Neural cell (in vitro differentiated cells): ENCODE measurements at regions not wholly inside any gene's neighbourhood (a gene's known extent, or its start where the extent isn't known, plus 50 kb on each side); places are given as distances from the start of the nearest gene placed in this dataset.

Source experiments
- H2AFZ ChIP-seq: fragments of 200-600, 300-800 bp; sonication (generic), shearing (Covaris generic); 2 replicates; pipeline ENCODE4 v1.6.0; 2014; ENCODE audit warnings: low read depth, mild to moderate bottlenecking, antibody characterized with exemption, low read length, moderate library complexity
- H3F3A ChIP-seq: fragments of 200-600 bp; shearing (Covaris generic); 2 replicates; pipeline ENCODE4 v1.6.1; 2016; ENCODE audit warnings: mild to moderate bottlenecking, moderate library complexity, mixed read lengths, antibody characterized with exemption, low read length; ENCODE audit not compliant: insufficient read depth, poor library complexity, severe bottlenecking
- H3K27ac ChIP-seq: fragments of 200-600, 300-800 bp; sonication (generic), shearing (Covaris generic); 2 replicates; pipeline ENCODE4 v1.5.1; 2014; ENCODE audit warnings: mild to moderate bottlenecking, low read length, moderate library complexity
- H3K27me3 ChIP-seq: fragments of 300-800, 200-600 bp; sonication (generic), shearing (Covaris generic); 2 replicates; pipeline ENCODE4 v1.6.0; 2014; ENCODE audit warnings: mild to moderate bottlenecking, low read depth, low read length, moderate library complexity; ENCODE audit not compliant: insufficient read depth
- H3K36me3 ChIP-seq: fragments of 300-800, 200-600 bp; sonication (generic), shearing (Covaris generic); 2 replicates; pipeline ENCODE4 v1.5.1; 2014; ENCODE audit warnings: mild to moderate bottlenecking, antibody characterized with exemption, low read length, moderate library complexity; ENCODE audit not compliant: insufficient read depth
- H3K4me2 ChIP-seq: fragments of 300-800, 200-600 bp; sonication (generic), shearing (Covaris generic); 2 replicates; pipeline ENCODE4 v1.6.0; 2014; ENCODE audit warnings: mild to moderate bottlenecking, low read length
- H3K4me3 ChIP-seq: fragments of 300-800, 200-600 bp; sonication (generic), shearing (Covaris generic); 2 replicates; pipeline ENCODE4 v1.5.1; 2014; ENCODE audit warnings: mild to moderate bottlenecking, low read length, moderate library complexity
- H3K79me2 ChIP-seq: fragments of 200-600 bp; shearing (Covaris generic); replicated peaks from 2 replicates; pipeline ENCODE4 v1.6.0; 2014; ENCODE audit warnings: mild to moderate bottlenecking, low read length, moderate library complexity; ENCODE audit not compliant: insufficient read depth
- H3K9ac ChIP-seq: fragments of 300-800, 200-600 bp; sonication (generic), shearing (Covaris generic); 2 replicates; pipeline ENCODE4 v1.6.1; 2016; ENCODE audit warnings: mild to moderate bottlenecking, low read length, mixed read lengths
- H3K9me2 ChIP-seq: fragments of 200-600 bp; shearing (Covaris generic); 2 replicates; pipeline ENCODE4 v1.6.1; 2016; ENCODE audit warnings: mild to moderate bottlenecking, low read length, mixed read lengths; ENCODE audit not compliant: insufficient read depth
- H3K9me3 ChIP-seq: fragments of 200-600, 300-800 bp; sonication (generic), shearing (Covaris generic); 2 replicates; pipeline ENCODE4 v1.6.1; 2016; ENCODE audit warnings: mild to moderate bottlenecking, mixed run types, low read length, moderate library complexity, mixed read lengths
- H4K20me1 ChIP-seq: fragments of 200-600 bp; shearing (Covaris generic); 2 replicates; pipeline ENCODE4 v1.6.1; 2016; ENCODE audit warnings: mild to moderate bottlenecking, mixed run types; ENCODE audit not compliant: insufficient read depth
- EP300 ChIP-seq: fragments of 450-650 bp; conservative IDR thresholded peaks from 2 replicates; pipeline ENCODE4 v1.6.1; 2014; ENCODE audit warnings: antibody characterized with exemption, mild to moderate bottlenecking, moderate library complexity; ENCODE audit not compliant: poor library complexity, severe bottlenecking
- EZH2 ChIP-seq: fragments of 200-600, 300-800 bp; shearing (Covaris generic), sonication (generic); IDR thresholded peaks from 2 replicates; pipeline ENCODE4 v1.6.1; 2014; ENCODE audit warnings: antibody characterized with exemption, low read length, borderline replicate concordance, mild to moderate bottlenecking; ENCODE audit not compliant: insufficient read depth, poor library complexity, severe bottlenecking
- MXI1 ChIP-seq: fragments of 450-650 bp; conservative IDR thresholded peaks from 2 replicates; pipeline ENCODE4 v1.6.1; 2014; ENCODE audit warnings: antibody characterized with exemption, mild to moderate bottlenecking; ENCODE audit not compliant: poor library complexity, severe bottlenecking
- POLR2AphosphoS5 ChIP-seq: IDR thresholded peaks from 2 replicates; pipeline ENCODE4 v1.6.1; 2012
- RAD21 ChIP-seq: fragments of 450-650 bp; conservative IDR thresholded peaks from 2 replicates; pipeline ENCODE4 v1.6.1; 2014; ENCODE audit warnings: antibody characterized with exemption, mild to moderate bottlenecking, moderate library complexity
- SMC3 ChIP-seq: fragments of 450-650 bp; conservative IDR thresholded peaks from 2 replicates; pipeline ENCODE4 v1.6.1; 2014; ENCODE audit warnings: antibody characterized with exemption, mild to moderate bottlenecking, moderate library complexity; ENCODE audit not compliant: poor library complexity
- TAF1 ChIP-seq: IDR thresholded peaks from 2 replicates; pipeline ENCODE4 v1.6.1; 2012; ENCODE audit warnings: low read depth
- TF ChIP-seq, protein P1 (sequence below): IDR thresholded peaks from 2 replicates; pipeline ENCODE4 v1.6.1; 2012; ENCODE audit warnings: borderline replicate concordance
- TF ChIP-seq, protein P2 (sequence below): fragments of 450-650 bp; IDR thresholded peaks from 2 replicates; pipeline ENCODE4 v1.5.1; 2014; ENCODE audit warnings: antibody characterized with exemption, mild to moderate bottlenecking, moderate library complexity; ENCODE audit not compliant: poor library complexity, severe bottlenecking

GRCh38 chr7:36781011-36781738, 56.9 kb upstream of the AOAH start:
- no peaks in the 10 kb centered on the region for H3K9me3 ChIP-seq
- H3K27ac ChIP-seq, result no peak overlapping the region
- no peaks in the 10 kb centered on the region for H3K9me2 ChIP-seq
- no peak for TF ChIP-seq RAD21
- TF ChIP-seq, protein P1, sequence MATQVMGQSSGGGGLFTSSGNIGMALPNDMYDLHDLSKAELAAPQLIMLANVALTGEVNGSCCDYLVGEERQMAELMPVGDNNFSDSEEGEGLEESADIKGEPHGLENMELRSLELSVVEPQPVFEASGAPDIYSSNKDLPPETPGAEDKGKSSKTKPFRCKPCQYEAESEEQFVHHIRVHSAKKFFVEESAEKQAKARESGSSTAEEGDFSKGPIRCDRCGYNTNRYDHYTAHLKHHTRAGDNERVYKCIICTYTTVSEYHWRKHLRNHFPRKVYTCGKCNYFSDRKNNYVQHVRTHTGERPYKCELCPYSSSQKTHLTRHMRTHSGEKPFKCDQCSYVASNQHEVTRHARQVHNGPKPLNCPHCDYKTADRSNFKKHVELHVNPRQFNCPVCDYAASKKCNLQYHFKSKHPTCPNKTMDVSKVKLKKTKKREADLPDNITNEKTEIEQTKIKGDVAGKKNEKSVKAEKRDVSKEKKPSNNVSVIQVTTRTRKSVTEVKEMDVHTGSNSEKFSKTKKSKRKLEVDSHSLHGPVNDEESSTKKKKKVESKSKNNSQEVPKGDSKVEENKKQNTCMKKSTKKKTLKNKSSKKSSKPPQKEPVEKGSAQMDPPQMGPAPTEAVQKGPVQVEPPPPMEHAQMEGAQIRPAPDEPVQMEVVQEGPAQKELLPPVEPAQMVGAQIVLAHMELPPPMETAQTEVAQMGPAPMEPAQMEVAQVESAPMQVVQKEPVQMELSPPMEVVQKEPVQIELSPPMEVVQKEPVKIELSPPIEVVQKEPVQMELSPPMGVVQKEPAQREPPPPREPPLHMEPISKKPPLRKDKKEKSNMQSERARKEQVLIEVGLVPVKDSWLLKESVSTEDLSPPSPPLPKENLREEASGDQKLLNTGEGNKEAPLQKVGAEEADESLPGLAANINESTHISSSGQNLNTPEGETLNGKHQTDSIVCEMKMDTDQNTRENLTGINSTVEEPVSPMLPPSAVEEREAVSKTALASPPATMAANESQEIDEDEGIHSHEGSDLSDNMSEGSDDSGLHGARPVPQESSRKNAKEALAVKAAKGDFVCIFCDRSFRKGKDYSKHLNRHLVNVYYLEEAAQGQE, result no peak
- TF ChIP-seq EZH2, result no peak
- TF ChIP-seq MXI1, result no peak
- no peak for TF ChIP-seq EP300
- TF ChIP-seq, protein P2, sequence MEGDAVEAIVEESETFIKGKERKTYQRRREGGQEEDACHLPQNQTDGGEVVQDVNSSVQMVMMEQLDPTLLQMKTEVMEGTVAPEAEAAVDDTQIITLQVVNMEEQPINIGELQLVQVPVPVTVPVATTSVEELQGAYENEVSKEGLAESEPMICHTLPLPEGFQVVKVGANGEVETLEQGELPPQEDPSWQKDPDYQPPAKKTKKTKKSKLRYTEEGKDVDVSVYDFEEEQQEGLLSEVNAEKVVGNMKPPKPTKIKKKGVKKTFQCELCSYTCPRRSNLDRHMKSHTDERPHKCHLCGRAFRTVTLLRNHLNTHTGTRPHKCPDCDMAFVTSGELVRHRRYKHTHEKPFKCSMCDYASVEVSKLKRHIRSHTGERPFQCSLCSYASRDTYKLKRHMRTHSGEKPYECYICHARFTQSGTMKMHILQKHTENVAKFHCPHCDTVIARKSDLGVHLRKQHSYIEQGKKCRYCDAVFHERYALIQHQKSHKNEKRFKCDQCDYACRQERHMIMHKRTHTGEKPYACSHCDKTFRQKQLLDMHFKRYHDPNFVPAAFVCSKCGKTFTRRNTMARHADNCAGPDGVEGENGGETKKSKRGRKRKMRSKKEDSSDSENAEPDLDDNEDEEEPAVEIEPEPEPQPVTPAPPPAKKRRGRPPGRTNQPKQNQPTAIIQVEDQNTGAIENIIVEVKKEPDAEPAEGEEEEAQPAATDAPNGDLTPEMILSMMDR, result no peak
- TF ChIP-seq SMC3, result no peak
- TF ChIP-seq TAF1, result no peak
- TF ChIP-seq POLR2AphosphoS5, result no peak
- H3K4me2 ChIP-seq, result no peak overlapping the region
- no peaks in the 10 kb centered on the region for H3K27me3 ChIP-seq
- no peaks in the 10 kb centered on the region for H4K20me1 ChIP-seq
- no peak overlapping the region for H3K4me3 ChIP-seq
- no peak overlapping the region for H2AFZ ChIP-seq
- H3K79me2 ChIP-seq, result no peaks in the 10 kb centered on the region
- H3K9ac ChIP-seq, result no peak overlapping the region
- no peaks in the 10 kb centered on the region for H3F3A ChIP-seq
- H3K36me3 ChIP-seq, result no peaks in the 10 kb centered on the region

DNA sequence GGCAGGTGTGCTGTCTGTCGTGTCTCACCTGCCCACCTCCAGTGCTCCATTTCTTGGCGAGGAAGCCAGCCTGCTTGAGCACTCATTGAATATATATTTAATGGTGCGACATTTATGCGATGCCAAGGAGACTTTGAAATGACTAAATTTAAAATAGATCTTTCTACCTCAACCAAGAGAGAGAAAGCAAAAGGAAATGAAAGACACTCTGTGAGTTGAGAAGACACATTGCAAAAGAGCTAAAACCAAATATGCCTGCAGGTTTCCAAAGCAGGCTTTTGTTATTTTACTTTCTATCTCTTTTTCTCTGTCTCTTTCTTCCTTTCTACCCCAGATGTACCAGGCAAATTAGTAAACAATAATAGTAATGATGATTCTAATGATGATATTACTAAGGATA, 53.6 kb upstream of the AOAH start:
- no peak overlapping the region for H3K4me2 ChIP-seq
- H3K79me2 ChIP-seq, result no peaks in the 10 kb centered on the region
- H3K9me2 ChIP-seq, result no peaks in the 10 kb centered on the region
- no peak overlapping the region for H3K9ac ChIP-seq
- no peaks in the 10 kb centered on the region for H3K9me3 ChIP-seq
- TF ChIP-seq POLR2AphosphoS5 (no peak), SMC3 (no peak), EZH2 (no peak)
- TF ChIP-seq, protein P1, result no peak
- H3K27me3 ChIP-seq, result no peaks in the 10 kb centered on the region
- H2AFZ ChIP-seq, result no peak overlapping the region
- H3F3A ChIP-seq, result no peaks in the 10 kb centered on the region
- no peak overlapping the region for H3K27ac ChIP-seq
- no peaks in the 10 kb centered on the region for H4K20me1 ChIP-seq
- no peaks in the 10 kb centered on the region for H3K36me3 ChIP-seq
- H3K4me3 ChIP-seq, result no peak overlapping the region
